ENCODE measurements at regions not wholly inside any gene's neighbourhood (a gene's known extent, or its start where the extent isn't known, plus 50 kb on each side); places are given as distances from the start of the nearest gene placed in this dataset.

DNA sequence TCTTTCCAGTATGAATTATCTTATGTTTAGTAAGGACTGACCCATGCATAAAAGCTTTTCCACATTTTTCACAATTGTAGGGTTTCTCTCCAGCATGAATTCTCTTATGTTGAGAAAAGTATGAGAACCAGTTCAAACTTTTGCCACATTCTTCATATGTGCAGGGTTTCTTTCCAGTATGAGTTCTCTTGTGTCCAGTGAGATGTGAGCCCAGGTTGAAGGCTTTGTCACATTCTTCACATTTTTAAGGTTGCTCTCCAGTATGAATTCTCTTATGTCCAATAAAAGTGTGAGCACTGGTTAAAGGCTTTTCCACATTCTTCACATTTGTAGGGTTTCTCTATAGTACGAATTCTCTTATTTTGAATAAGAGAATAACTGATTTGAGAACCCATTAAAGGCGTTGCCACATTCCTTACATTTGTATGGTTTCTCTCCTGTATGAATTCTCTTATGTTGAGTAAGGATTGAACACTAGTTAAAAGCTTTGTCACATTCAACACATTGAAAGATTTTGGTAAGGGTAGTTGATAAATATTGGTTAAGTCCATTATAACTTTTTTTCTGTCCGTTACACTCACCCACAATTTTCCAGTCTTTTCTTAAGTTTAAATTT lies 911.0 kb upstream of the ZNF722 start:
- H3K9ac ChIP-seq (ENCODE audit: low read length): no peak overlapping the region
- no CpG with 5 or more reads among the region's 3 CpGs for WGBS

DNA sequence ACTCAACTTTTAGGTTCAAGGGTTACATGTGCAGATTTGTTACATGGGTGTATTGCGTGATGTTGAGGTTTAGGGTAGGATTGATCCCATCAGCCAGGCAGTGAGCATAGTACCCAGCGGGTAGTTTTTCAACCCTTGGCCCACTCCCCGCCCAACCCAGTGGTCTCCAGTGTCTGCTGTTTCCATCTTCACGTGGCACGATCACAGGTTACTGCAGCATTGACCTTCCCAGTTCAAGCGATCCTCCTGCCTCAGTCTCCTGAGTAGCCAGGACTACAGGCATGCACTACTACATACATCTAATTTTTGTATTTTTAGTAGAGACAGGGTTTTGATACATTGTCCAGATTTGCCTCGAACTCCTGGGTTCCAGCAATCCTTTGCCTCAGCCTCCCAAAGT lies 905.7 kb upstream of the ZNF722 start:
- no peak overlapping the region for H2AK5ac ChIP-seq (ENCODE audit: low read length, severe bottlenecking)
- no peak overlapping the region for H3K4ac ChIP-seq (ENCODE audit: low read depth in 1 of 2, low read length in 2 of 2)
- H4K8ac ChIP-seq (ENCODE audit: low read length): no peak overlapping the region
- H3K14ac ChIP-seq (ENCODE audit: low read length in 2 of 2): no peak overlapping the region
- H2BK15ac ChIP-seq (ENCODE audit: low read depth, poor library complexity, severe bottlenecking): no peak overlapping the region
- no peak overlapping the region for H3K18ac ChIP-seq (ENCODE audit: low read depth in 1 of 2, low read length in 2 of 2)
- no peak overlapping the region for H3K9ac ChIP-seq (ENCODE audit: low read length)
- peaks cover 64% of the 10 kb centered on the region for H3K9me3 ChIP-seq (ENCODE audit: control insufficient read depth, low read length)
- H2BK12ac ChIP-seq (ENCODE audit: low read length in 2 of 2): no peak overlapping the region
- DNase-seq: no peak
- no peak overlapping the region for H2BK5ac ChIP-seq (ENCODE audit: low read depth, low read length, poor library complexity, severe bottlenecking)
- WGBS: 51% methylated on average over 4 of the region's 7 CpGs
- no peaks in the 10 kb centered on the region for H3K4me1 ChIP-seq (ENCODE audit: control insufficient read depth, insufficient read depth, low read depth, low read length)
- no peak overlapping the region for H3K27ac ChIP-seq (ENCODE audit: low read length, poor library complexity, severe bottlenecking)
- no peaks in the 10 kb centered on the region for H3K79me1 ChIP-seq (replicated peaks; ENCODE audit: low read length, poor library complexity, severe bottlenecking)
- H4K91ac ChIP-seq (ENCODE audit: low read length): no peak overlapping the region
- H2BK120ac ChIP-seq (ENCODE audit: low read depth, low read length): no peak overlapping the region
- no peak overlapping the region for H3K4me2 ChIP-seq (ENCODE audit: low read length, poor library complexity, severe bottlenecking)
- H2AFZ ChIP-seq (ENCODE audit: low read depth, low read length): no peak overlapping the region
- no peak overlapping the region for H3K4me3 ChIP-seq (ENCODE audit: insufficient read depth in 1 of 2, low read depth in 1 of 2, low read length in 2 of 2)
- no peaks in the 10 kb centered on the region for H3K27me3 ChIP-seq (ENCODE audit: control insufficient read depth in 1 of 2, insufficient read depth in 1 of 2, low read length in 2 of 2)
- no peaks in the 10 kb centered on the region for H3K36me3 ChIP-seq (ENCODE audit: control insufficient read depth in 1 of 2, insufficient read depth in 2 of 2, low read depth in 1 of 2, low read length in 2 of 2)
- H3K23ac ChIP-seq (ENCODE audit: low read length in 2 of 2): no peak overlapping the region

More for the DNA sequence above, 911.0 kb upstream of the ZNF722 start:
- H3K4ac ChIP-seq (ENCODE audit: low read depth in 1 of 2, low read length in 2 of 2): no peak overlapping the region
- H2AK5ac ChIP-seq (ENCODE audit: low read length, severe bottlenecking): no peak overlapping the region
- H3K27me3 ChIP-seq (ENCODE audit: control insufficient read depth in 1 of 2, insufficient read depth in 1 of 2, low read length in 2 of 2): no peaks in the 10 kb centered on the region
- H4K91ac ChIP-seq (ENCODE audit: low read length): no peak overlapping the region
- no peaks in the 10 kb centered on the region for H3K4me1 ChIP-seq (ENCODE audit: control insufficient read depth, insufficient read depth, low read depth, low read length)
- no peak overlapping the region for H3K27ac ChIP-seq (ENCODE audit: low read length, poor library complexity, severe bottlenecking)
- no peak overlapping the region for H3K14ac ChIP-seq (ENCODE audit: low read length in 2 of 2)
- no peak overlapping the region for H3K18ac ChIP-seq (ENCODE audit: low read depth in 1 of 2, low read length in 2 of 2)
- H2BK120ac ChIP-seq (ENCODE audit: low read depth, low read length): no peak overlapping the region
- H2BK5ac ChIP-seq (ENCODE audit: low read depth, low read length, poor library complexity, severe bottlenecking): no peak overlapping the region
- H4K8ac ChIP-seq (ENCODE audit: low read length): no peak overlapping the region
- no peak overlapping the region for H2BK12ac ChIP-seq (ENCODE audit: low read length in 2 of 2)
- H3K36me3 ChIP-seq (ENCODE audit: control insufficient read depth in 1 of 2, insufficient read depth in 2 of 2, low read depth in 1 of 2, low read length in 2 of 2): no peaks in the 10 kb centered on the region
- DNase-seq: no peak
- H3K4me2 ChIP-seq (ENCODE audit: low read length, poor library complexity, severe bottlenecking): no peak overlapping the region
- no peak overlapping the region for H3K4me3 ChIP-seq (ENCODE audit: insufficient read depth in 1 of 2, low read depth in 1 of 2, low read length in 2 of 2)
- no peak overlapping the region for H2AFZ ChIP-seq (ENCODE audit: low read depth, low read length)
- H3K23ac ChIP-seq (ENCODE audit: low read length in 2 of 2): no peak overlapping the region
- H2BK15ac ChIP-seq (ENCODE audit: low read depth, poor library complexity, severe bottlenecking): no peak overlapping the region
- peaks cover 87% of the 10 kb centered on the region for H3K9me3 ChIP-seq (ENCODE audit: control insufficient read depth, low read length)
- H3K79me1 ChIP-seq (replicated peaks; ENCODE audit: low read length, poor library complexity, severe bottlenecking): no peaks in the 10 kb centered on the region

DNA sequence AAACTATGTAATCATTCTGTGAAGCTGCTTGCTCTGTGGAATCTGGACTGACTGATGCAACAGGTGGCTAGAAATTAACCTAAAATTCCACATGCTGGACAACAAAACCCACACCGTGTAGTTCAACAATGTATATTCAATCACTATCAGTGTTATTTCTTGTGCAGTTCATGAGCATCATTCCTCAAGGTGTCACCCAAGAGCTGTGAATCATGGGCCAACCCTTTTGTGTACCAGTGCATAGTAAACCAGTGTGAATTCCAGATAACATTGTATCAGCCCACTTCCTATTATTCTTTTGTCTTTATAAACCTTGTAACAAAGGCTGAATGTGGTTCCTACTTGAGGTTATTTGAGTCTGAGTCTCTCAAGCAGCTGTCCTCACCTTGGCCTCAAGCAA lies 905.2 kb upstream of the ZNF722 start:
- no peak overlapping the region for H3K18ac ChIP-seq (ENCODE audit: low read depth in 1 of 2, low read length in 2 of 2)

DNA sequence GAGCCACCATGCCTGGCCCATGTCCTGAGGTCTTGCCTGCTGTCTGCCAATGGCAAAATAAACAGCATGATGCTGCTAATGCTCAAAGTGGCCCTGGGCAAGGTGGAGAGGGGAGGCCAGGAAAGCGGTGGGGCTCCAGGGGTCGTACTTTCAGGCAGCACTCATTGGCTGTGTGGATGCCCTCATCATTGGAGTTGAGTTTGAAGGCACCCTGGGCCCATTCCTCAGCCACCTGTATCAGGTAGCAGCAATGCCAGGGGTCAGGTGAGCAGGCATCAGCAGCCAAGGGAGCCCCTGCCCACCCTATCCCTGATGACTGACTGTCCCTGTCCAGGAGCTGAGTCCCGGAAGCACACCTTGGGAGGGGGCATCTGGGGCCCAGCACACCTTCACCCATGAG lies 902.5 kb upstream of the ZNF722 start:
- H3K9ac ChIP-seq (ENCODE audit: low read length): no peak overlapping the region
- H3K36me3 ChIP-seq (ENCODE audit: control insufficient read depth in 1 of 2, insufficient read depth in 2 of 2, low read depth in 1 of 2, low read length in 2 of 2): no peaks in the 10 kb centered on the region
- WGBS: 60% methylated on average over 3 of the region's 3 CpGs
- H2BK120ac ChIP-seq (ENCODE audit: low read depth, low read length): no peak overlapping the region
- H2BK15ac ChIP-seq (ENCODE audit: low read depth, poor library complexity, severe bottlenecking): no peak overlapping the region
- no peak overlapping the region for H3K4ac ChIP-seq (ENCODE audit: low read depth in 1 of 2, low read length in 2 of 2)
- no peaks in the 10 kb centered on the region for H3K27me3 ChIP-seq (ENCODE audit: control insufficient read depth in 1 of 2, insufficient read depth in 1 of 2, low read length in 2 of 2)
- H3K18ac ChIP-seq (ENCODE audit: low read depth in 1 of 2, low read length in 2 of 2): no peak overlapping the region
- H2BK12ac ChIP-seq (ENCODE audit: low read length in 2 of 2): no peak overlapping the region
- H3K23ac ChIP-seq (ENCODE audit: low read length in 2 of 2): no peak overlapping the region
- no peak for DNase-seq
- H4K8ac ChIP-seq (ENCODE audit: low read length): no peak overlapping the region
- H3K27ac ChIP-seq (ENCODE audit: low read length, poor library complexity, severe bottlenecking): no peak overlapping the region
- H3K79me1 ChIP-seq (replicated peaks; ENCODE audit: low read length, poor library complexity, severe bottlenecking): no peaks in the 10 kb centered on the region
- no peak overlapping the region for H2AK5ac ChIP-seq (ENCODE audit: low read length, severe bottlenecking)
- no peak overlapping the region for H3K14ac ChIP-seq (ENCODE audit: low read length in 2 of 2)
- H2AFZ ChIP-seq (ENCODE audit: low read depth, low read length): no peak overlapping the region
- H3K9me3 ChIP-seq (ENCODE audit: control insufficient read depth, low read length): peaks cover 64% of the 10 kb centered on the region
- no peaks in the 10 kb centered on the region for H3K4me1 ChIP-seq (ENCODE audit: control insufficient read depth, insufficient read depth, low read depth, low read length)
- H3K4me2 ChIP-seq (ENCODE audit: low read length, poor library complexity, severe bottlenecking): no peak overlapping the region
- H4K91ac ChIP-seq (ENCODE audit: low read length): no peak overlapping the region
- H3K4me3 ChIP-seq (ENCODE audit: insufficient read depth in 1 of 2, low read depth in 1 of 2, low read length in 2 of 2): no peak overlapping the region
- H2BK5ac ChIP-seq (ENCODE audit: low read depth, low read length, poor library complexity, severe bottlenecking): no peak overlapping the region

More for the DNA sequence above, 905.2 kb upstream of the ZNF722 start:
- no peak for DNase-seq
- H3K4me3 ChIP-seq (ENCODE audit: insufficient read depth in 1 of 2, low read depth in 1 of 2, low read length in 2 of 2): no peak overlapping the region
- no peak overlapping the region for H3K27ac ChIP-seq (ENCODE audit: low read length, poor library complexity, severe bottlenecking)
- no peaks in the 10 kb centered on the region for H3K79me1 ChIP-seq (replicated peaks; ENCODE audit: low read length, poor library complexity, severe bottlenecking)
- H2BK15ac ChIP-seq (ENCODE audit: low read depth, poor library complexity, severe bottlenecking): no peak overlapping the region
- H3K27me3 ChIP-seq (ENCODE audit: control insufficient read depth in 1 of 2, insufficient read depth in 1 of 2, low read length in 2 of 2): no peaks in the 10 kb centered on the region
- no peaks in the 10 kb centered on the region for H3K4me1 ChIP-seq (ENCODE audit: control insufficient read depth, insufficient read depth, low read depth, low read length)
- H3K4ac ChIP-seq (ENCODE audit: low read depth in 1 of 2, low read length in 2 of 2): no peak overlapping the region
- H3K23ac ChIP-seq (ENCODE audit: low read length in 2 of 2): no peak overlapping the region
- H2BK120ac ChIP-seq (ENCODE audit: low read depth, low read length): no peak overlapping the region
- peaks cover 64% of the 10 kb centered on the region for H3K9me3 ChIP-seq (ENCODE audit: control insufficient read depth, low read length)
- no peak overlapping the region for H4K8ac ChIP-seq (ENCODE audit: low read length)
- no peak overlapping the region for H4K91ac ChIP-seq (ENCODE audit: low read length)
- no peaks in the 10 kb centered on the region for H3K36me3 ChIP-seq (ENCODE audit: control insufficient read depth in 1 of 2, insufficient read depth in 2 of 2, low read depth in 1 of 2, low read length in 2 of 2)
- H2BK5ac ChIP-seq (ENCODE audit: low read depth, low read length, poor library complexity, severe bottlenecking): no peak overlapping the region
- no peak overlapping the region for H2AFZ ChIP-seq (ENCODE audit: low read depth, low read length)
- no peak overlapping the region for H3K14ac ChIP-seq (ENCODE audit: low read length in 2 of 2)
- H2BK12ac ChIP-seq (ENCODE audit: low read length in 2 of 2): no peak overlapping the region
- H3K9ac ChIP-seq (ENCODE audit: low read length): no peak overlapping the region
- 87% methylated on average over 1 of the region's 1 CpG for WGBS
- no peak overlapping the region for H2AK5ac ChIP-seq (ENCODE audit: low read length, severe bottlenecking)
- H3K4me2 ChIP-seq (ENCODE audit: low read length, poor library complexity, severe bottlenecking): no peak overlapping the region

Data from mesenchymal stem cell (in vitro differentiated cells and primary cell).